Gastrocnemius medialis (tissue), 4 donors: ENCODE measurements at regions not wholly inside any gene's neighbourhood (a gene's known extent, or its start where the extent isn't known, plus 50 kb on each side); places are given as distances from the start of the nearest gene placed in this dataset.

Experiments
- ATAC-seq, 2 donors: fragments of 150-250 bp; one replicate each; pipeline ENCODE4 v1.9.1; 2016
- DNase-seq, 2 donors: peaks; one replicate each; pipeline ENCODE4 v3.0.0-alpha.2; 2019
- H3K27ac ChIP-seq, 4 donors: fragments of 200-600 bp; sonication (generic); 1 replicate in 1 of 4; 2 replicates in 3 of 4; pipeline ENCODE4 v1.5.1; 2016 to 2018; ENCODE audit warnings: mild to moderate bottlenecking in 2 of 4, moderate library complexity in 1 of 4
- H3K27me3 ChIP-seq, 3 donors: fragments of 200-600 bp; sonication (generic) in 2 of 3; 1 replicate in 1 of 3; 2 replicates in 2 of 3; pipeline versions ENCODE4 v1.5.1 to v1.6.0; 2016 to 2019; ENCODE audit warnings: mild to moderate bottlenecking in 1 of 3, moderate library complexity in 1 of 3
- H3K36me3 ChIP-seq, 2 donors: fragments of 200-600 bp; sonication (generic) in 1 of 2; one replicate each; pipeline ENCODE4 v1.5.1; 2017 to 2018
- H3K4me1 ChIP-seq, 2 donors: fragments of 200-600 bp; sonication (generic) in 1 of 2; one replicate each; pipeline ENCODE4 v1.5.1; 2016 to 2017; ENCODE audit warnings: mild to moderate bottlenecking in 2 of 2
- H3K4me3 ChIP-seq, 4 donors: fragments of 200-600 bp; sonication (generic) in 3 of 4; 1 replicate in 1 of 4; 2 replicates in 3 of 4; pipeline ENCODE4 v1.5.1; 2016 to 2019; ENCODE audit warnings: mild to moderate bottlenecking in 2 of 4
- H3K9me3 ChIP-seq, 3 donors: fragments of 200-600 bp; sonication (generic) in 2 of 3; 1 replicate in 1 of 3; 2 replicates in 2 of 3; pipeline ENCODE4 v1.5.1; 2016 to 2019
- CTCF ChIP-seq, 5 experiments: fragments of 450-650 bp in 3 of 5; fragments of 200-600 bp in 2 of 5; sonication (generic) in 2 of 5; IDR thresholded peaks in 4 of 5; conservative IDR thresholded peaks in 1 of 5; 1 replicate in 4 of 5; 2 replicates in 1 of 5; pipeline ENCODE4 v1.5.1; 2016 to 2019; ENCODE audit warnings: antibody characterized with exemption in 5 of 5, mild to moderate bottlenecking in 3 of 5, moderate library complexity in 3 of 5
- POLR2A ChIP-seq, 2 donors: fragments of 450-650 bp; IDR thresholded peaks; one replicate each; pipeline ENCODE4 v1.6.1; 2017; ENCODE audit warnings: antibody characterized with exemption in 2 of 2, mild to moderate bottlenecking in 2 of 2, moderate library complexity in 2 of 2
- in situ Hi-C, 4 donors: fragments of 200-750 bp; cut with MboI; loops; one replicate each; pipeline versions ENCODE4 v1.15.0 to v1.8.0; 2017; ENCODE audit warnings: low sequenced_read_pairs in 4 of 4
- intact Hi-C: fragments of 100-400 bp; cut with DNase I; formaldehyde crosslinking; loops from one replicate; pipeline ENCODE4 v1.15.1; 2023; ENCODE audit warnings: low total_unique reads

- peaks cover 5 to 15% of the 10 kb centered on the region in 2 donors for H3K4me1 ChIP-seq
- intact Hi-C loops, result no loop called here
- no peak overlapping the region for H3K4me3 ChIP-seq
- H3K36me3 ChIP-seq, result no peaks in the 10 kb centered on the region
- DNase-seq (no peak), ATAC-seq (no peak)
- in situ Hi-C loops, result no loop called here
- no peak overlapping the region for H3K27ac ChIP-seq
- H3K27me3 ChIP-seq, result no peaks in the 10 kb centered on the region
- TF ChIP-seq POLR2A (IDR thresholded peaks at IDR 0.05), result no peak
- TF ChIP-seq CTCF (IDR thresholded peaks at IDR 0.05 in 4 of 5, conservative IDR thresholded peaks at IDR 0.05 in 1 of 5), result no peak
- no peaks in the 10 kb centered on the region for H3K9me3 ChIP-seq
Measured at GRCh38 chr3:67289626-67290025, 291.5 kb downstream of the KBTBD8 start.

GRCh38 chr3:67290438-67290837, 292.3 kb downstream of the KBTBD8 start:
- DNase-seq (no peak), ATAC-seq (no peak)
- Histone ChIP-seq H3K27me3 (no peaks in the 10 kb centered on the region), H3K9me3 (no peaks in the 10 kb centered on the region), H3K4me1 (peaks cover 5 to 15% of the 10 kb centered on the region in 2 donors), H3K4me3 (no peak overlapping the region), H3K27ac (no peak overlapping the region), H3K36me3 (no peaks in the 10 kb centered on the region)
- in situ Hi-C loops, result no loop called here
- intact Hi-C loops, result no loop called here
- TF ChIP-seq POLR2A (IDR thresholded peaks at IDR 0.05), result no peak
- TF ChIP-seq CTCF (IDR thresholded peaks at IDR 0.05 in 4 of 5, conservative IDR thresholded peaks at IDR 0.05 in 1 of 5), result no peak

GRCh38 chr3:67291287-67292252, 293.5 kb downstream of the KBTBD8 start:
- Histone ChIP-seq H3K4me1 (peaks cover 5 to 15% of the 10 kb centered on the region in 2 donors), H3K27ac (no peak overlapping the region), H3K9me3 (no peaks in the 10 kb centered on the region), H3K36me3 (no peaks in the 10 kb centered on the region), H3K27me3 (no peaks in the 10 kb centered on the region), H3K4me3 (no peak overlapping the region)
- DNase-seq (no peak), ATAC-seq (peak in 1 of 2 donors; percentile 9)
- TF ChIP-seq CTCF (IDR thresholded peaks at IDR 0.05 in 4 of 5, conservative IDR thresholded peaks at IDR 0.05 in 1 of 5) (no peak), POLR2A (IDR thresholded peaks at IDR 0.05) (no peak)
- in situ Hi-C loops (no loop called here), intact Hi-C loops (no loop called here)

DNA sequence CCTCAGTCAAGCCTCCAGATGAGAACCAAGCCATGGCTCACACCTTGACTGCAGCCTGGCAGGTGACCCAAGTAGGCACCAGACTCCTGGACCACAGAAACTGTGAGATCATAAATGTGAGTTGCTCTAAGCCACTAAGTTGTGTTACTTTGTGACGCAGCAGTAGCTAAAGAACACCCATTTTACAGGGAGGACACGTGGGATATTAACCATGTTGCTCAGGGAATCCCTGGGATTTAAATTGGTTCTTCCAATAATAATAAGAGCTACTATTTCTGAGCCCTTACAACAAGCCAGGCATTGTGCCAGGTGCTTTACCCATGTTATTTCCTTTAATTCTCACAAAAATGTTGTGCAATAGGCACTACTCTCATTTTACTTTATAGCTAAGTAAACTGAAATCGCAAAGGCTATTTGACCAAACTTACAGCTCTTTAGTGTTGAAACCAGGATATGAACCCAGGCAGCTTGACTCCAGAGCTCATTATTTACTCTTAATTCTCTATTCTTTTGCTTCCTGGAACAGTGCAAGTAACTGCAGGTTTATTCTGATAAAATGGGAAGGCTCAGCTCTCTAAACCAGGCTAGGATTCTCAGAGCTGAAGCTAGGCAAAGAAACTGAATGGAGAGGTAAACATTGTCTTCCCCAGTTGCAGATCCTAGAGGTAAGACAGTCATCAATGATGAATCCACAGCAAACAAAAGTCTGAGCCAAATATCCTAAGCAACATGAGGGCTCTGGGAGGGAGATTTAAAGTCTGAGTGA, 294.4 kb downstream of the KBTBD8 start:
- in situ Hi-C loops, result no loop called here
- TF ChIP-seq POLR2A (IDR thresholded peaks at IDR 0.05) (no peak), CTCF (IDR thresholded peaks at IDR 0.05 in 4 of 5, conservative IDR thresholded peaks at IDR 0.05 in 1 of 5) (no peak)
- H3K9me3 ChIP-seq, result no peaks in the 10 kb centered on the region
- peaks cover 5 to 15% of the 10 kb centered on the region in 2 donors for H3K4me1 ChIP-seq
- intact Hi-C loops, result no loop called here
- DNase-seq, result no peak
- no peak for ATAC-seq
- H3K27ac ChIP-seq, result no peak overlapping the region
- H3K4me3 ChIP-seq, result no peak overlapping the region
- H3K27me3 ChIP-seq, result no peaks in the 10 kb centered on the region
- no peaks in the 10 kb centered on the region for H3K36me3 ChIP-seq
